AG09319 (cell line): ENCODE measurements at regions not wholly inside any gene's neighbourhood (a gene's known extent, or its start where the extent isn't known, plus 50 kb on each side); places are given as distances from the start of the nearest gene placed in this dataset.
"Not testable (repeated sequence)": the region's sequence is repeated elsewhere in the genome, so short reads cannot be mapped to it uniquely, and the experiment has no call there.

ENCODE experiments used
- DNase-seq: peaks from one replicate; pipeline ENCODE4 v3.0.0-alpha.2; 2010; ENCODE audit warnings: low read depth; ENCODE audit errors: extremely low read depth
- CTCF ChIP-seq: IDR thresholded peaks from 2 replicates; pipeline ENCODE4 v1.5.1; 2011; ENCODE audit warnings: low read depth, mild to moderate bottlenecking, inconsistent platforms, low read length, moderate library complexity

- TF ChIP-seq CTCF = no peak
- no peak for DNase-seq
Observed at GRCh38 chr10:80855348-80855971, 317.8 kb downstream of the SH2D4B start.

DNA sequence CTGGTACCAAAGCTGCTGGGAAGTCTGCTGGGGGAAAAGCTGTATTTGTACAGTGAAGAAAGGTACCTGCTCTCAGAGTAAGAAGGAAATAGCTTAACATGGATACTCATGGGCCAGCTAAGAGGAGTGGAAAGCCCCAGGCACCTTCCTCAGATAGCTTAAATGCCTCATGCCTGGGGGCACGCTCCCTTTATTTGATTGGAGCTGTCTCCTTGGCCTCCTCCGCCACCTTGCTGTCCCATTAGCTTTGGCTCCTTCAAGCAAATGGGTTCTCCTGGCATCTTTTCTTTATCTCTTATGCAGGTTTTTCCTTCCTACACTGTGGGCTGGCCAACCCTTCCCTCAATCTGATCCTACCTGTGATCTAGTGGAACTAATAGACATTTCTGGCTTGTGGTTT is 318.5 kb downstream of the SH2D4B start:
- no peak for TF ChIP-seq CTCF
- DNase-seq = no peak

DNA sequence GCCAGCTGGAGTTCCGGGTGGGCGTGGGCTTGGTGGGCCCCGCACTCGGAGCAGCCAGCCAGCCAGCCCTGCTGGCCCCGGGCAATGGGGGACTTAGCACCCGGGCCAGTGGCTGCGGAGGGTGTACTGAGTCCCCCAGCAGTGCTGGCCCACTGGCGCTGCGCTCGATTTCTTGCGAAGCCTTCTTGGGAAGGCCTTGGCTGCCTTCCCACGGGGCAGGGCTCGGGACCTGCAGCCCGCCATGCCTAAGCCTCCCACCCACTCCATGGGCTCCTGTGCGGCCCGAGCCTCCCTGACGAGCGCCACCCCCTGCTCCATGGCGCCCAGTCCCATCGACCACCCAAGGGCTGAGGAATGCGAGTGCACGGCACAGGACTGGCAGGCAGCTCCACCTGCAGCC is 321.6 kb downstream of the SH2D4B start:
- not testable (repeated sequence) for DNase-seq

DNA sequence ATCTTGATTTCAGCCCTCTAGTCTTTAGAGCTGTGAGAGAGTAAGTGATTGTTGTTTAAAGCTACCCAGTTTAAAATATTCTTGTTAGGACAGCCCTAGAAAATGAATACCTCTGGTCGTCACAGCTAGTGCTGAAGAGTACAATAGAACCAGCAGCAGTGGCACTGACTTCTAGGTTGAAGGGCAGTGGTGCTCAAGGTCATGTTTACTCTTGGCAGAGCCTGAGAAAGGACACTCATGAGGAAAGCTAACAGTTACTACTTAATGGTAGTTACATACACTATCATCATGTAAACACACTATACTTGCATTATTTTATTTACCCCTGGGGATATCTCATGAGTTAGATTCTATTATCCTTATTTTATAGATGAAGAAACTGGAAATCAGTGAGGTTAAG is 323.0 kb downstream of the SH2D4B start:
- TF ChIP-seq CTCF = no peak
- no peak for DNase-seq

DNA sequence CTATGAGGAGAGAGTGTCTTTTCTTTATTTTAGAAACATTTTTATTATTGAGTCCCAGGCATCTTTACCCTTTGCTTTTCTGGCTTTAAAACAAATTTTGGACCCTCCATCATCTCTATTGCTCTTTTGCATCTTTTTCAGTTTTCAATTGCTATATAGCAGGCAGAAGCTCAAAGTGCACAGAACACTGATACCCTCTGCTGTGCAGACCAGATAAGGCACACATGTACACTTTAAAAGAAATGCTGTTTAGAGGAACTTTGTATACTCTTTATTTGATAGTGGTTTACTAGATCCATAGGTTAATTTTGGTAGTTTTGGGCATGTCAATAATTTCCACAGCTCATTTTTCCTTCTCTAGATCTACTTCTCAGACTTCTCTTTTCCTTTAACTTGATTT is 324.2 kb downstream of the SH2D4B start:
- DNase-seq = no peak

DNA sequence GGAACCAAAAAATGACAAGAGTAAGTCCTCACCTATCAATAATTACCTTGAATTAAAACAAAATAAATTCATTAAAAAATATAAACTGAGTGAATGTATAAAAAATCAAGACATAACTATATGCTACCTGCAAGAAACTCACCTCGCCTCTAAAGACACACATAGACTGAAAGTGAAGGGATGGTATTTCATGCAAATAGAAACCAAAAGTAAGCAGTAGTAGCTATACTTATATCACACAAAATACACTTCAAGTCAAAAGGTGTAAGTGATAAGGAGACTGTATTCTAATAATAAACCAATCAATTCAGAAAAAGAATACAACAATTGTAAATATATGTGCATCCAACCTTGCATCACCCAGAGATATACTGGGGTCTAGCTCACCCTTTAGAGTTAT is 332.6 kb downstream of the SH2D4B start:
- DNase-seq = no peak
- TF ChIP-seq CTCF = no peak

More for the DNA sequence above, 324.2 kb downstream of the SH2D4B start:
- no peak for TF ChIP-seq CTCF

GRCh38 chr10:80871083-80871482 is 333.4 kb downstream of the SH2D4B start:
- DNase-seq = no peak
- TF ChIP-seq CTCF = no peak

DNA sequence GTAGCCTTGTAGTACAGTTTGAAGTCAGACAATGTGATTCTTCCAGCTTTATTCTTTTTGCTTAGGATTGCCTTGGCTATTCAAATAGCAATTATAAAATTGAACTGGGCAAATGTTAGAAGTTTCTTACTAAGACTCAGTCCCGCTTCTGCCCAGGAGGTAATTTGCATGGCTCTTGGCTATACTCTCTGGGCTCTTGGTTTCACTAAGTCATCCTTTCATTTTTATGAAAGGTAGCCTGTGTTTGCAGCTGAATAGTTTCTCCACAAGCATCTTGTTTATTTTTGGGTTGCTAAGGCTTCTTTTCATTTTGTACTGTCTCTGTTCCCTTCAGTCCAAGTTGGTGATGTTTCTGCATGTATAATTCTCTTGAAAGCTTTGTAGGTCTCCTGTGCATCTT is 340.6 kb downstream of the SH2D4B start:
- no peak for TF ChIP-seq CTCF
- DNase-seq = no peak
